ENCODE measurements at regions not wholly inside any gene's neighbourhood (a gene's known extent, or its start where the extent isn't known, plus 50 kb on each side); places are given as distances from the start of the nearest gene placed in this dataset.

DNA sequence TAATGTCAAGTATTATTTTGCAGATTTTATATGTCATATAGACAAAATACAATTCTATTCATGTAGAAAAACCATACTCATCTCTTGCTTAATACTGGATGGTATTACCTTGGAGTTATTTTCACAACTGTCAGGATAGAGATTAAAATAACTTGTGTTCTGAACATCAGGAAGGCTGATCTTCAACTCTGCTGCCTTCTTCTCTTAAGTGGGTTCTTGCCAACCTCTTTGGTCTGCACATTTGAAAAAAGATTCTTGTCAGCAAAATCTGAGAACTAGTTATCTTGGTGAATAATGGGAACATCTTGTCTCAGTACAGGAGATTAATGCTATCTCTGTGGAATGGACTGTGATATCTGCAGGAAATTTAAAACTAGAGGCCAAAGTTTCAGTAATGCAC lies 95.2 kb upstream of the FAM216B start (continued):
- no peak for TF ChIP-seq DDX20 (tag; IDR thresholded peaks at IDR 0.05; ENCODE audit: low read depth)

DNA sequence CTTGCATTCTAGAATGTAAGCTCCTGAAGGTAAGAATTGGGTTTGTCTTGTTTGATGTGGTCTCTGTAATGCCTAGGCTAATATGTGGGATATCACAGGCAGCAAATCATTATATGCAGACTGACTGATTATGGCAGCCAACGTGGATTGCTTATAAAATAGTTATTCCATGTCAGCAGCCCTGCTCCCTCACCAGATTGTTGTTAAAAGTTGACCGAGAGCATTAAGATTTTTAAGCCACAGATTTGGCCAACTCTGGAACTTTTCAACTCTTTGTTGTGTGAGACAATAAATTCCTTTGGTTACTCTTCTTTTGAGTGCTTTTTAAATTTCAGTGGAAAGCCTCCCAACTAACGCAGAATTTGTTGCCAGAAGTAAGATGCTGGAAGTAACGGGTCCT lies 92.6 kb upstream of the FAM216B start:
- no peak for FAIRE-seq
- no peak for TF ChIP-seq ZNF507 (tag; conservative IDR thresholded peaks at IDR 0.05)
- no peak for TF ChIP-seq TBL1XR1 (IDR thresholded peaks at IDR 0.05; ENCODE audit: low read length in 2 of 2)
- TF ChIP-seq JUND (IDR thresholded peaks at IDR 0.05; ENCODE audit: borderline replicate concordance, low read depth, low read length): no peak
- no peak for TF ChIP-seq JUND (tag; IDR thresholded peaks at IDR 0.05; ENCODE audit: borderline replicate concordance, low read depth, low read length)
- no peak for ATAC-seq
- BruUV-seq (replicated peaks): no TSS peak
- Histone ChIP-seq H4K20me1 (replicated peaks; ENCODE audit: control insufficient read depth, insufficient read depth, low read length) (no peaks in the 10 kb centered on the region), H3K27me3 (ENCODE audit: control insufficient read depth in 2 of 2, insufficient read depth in 2 of 2, low read length in 2 of 2) (no peaks in the 10 kb centered on the region; a peak in 1 of 5 replicates), H3K79me2 (ENCODE audit: control insufficient read depth, insufficient read depth, low read length) (no peaks in the 10 kb centered on the region), H3K27ac (ENCODE audit: extremely low read depth, low read depth, low read length) (no peak overlapping the region), H2AFZ (ENCODE audit: low read depth, low read length) (no peak overlapping the region), H3K36me3 (ENCODE audit: control insufficient read depth, insufficient read depth, low read length) (no peaks in the 10 kb centered on the region), H3K9me3 (replicated peaks; ENCODE audit: control insufficient read depth, insufficient read depth, low read depth, low read length) (no peaks in the 10 kb centered on the region), H3K9me1 (ENCODE audit: control insufficient read depth, insufficient read depth, low read length) (no peaks in the 10 kb centered on the region), H3K4me1 (replicated peaks in 1 of 2; ENCODE audit: control insufficient read depth in 2 of 2, insufficient read depth in 2 of 2, low read length in 2 of 2) (no peaks in the 10 kb centered on the region), H3K9ac (ENCODE audit: insufficient read depth in 1 of 2, low read depth in 2 of 2, low read length in 2 of 2) (no peak overlapping the region), H3K4me2 (ENCODE audit: insufficient read depth, low read length) (no peak overlapping the region), H3K4me3 (no peak overlapping the region)
- POLR2A ChIA-PET: no interaction called here
- DNase-seq (ENCODE audit: extremely low read depth in 1 of 4, low spot score in 3 of 4): no peak
- intact Hi-C loops (cut with micrococcal nuclease): no loop called here
- CTCF ChIA-PET (ENCODE audit: low intra/inter-chr PET ratio): no interaction called here
- WGBS (ENCODE audit: insufficient coverage, low coverage, missing lambda C conversion rate): 0% methylated on average over 4 of the region's 4 CpGs
- in situ Hi-C loops (cut with MboI): no loop called here

DNA sequence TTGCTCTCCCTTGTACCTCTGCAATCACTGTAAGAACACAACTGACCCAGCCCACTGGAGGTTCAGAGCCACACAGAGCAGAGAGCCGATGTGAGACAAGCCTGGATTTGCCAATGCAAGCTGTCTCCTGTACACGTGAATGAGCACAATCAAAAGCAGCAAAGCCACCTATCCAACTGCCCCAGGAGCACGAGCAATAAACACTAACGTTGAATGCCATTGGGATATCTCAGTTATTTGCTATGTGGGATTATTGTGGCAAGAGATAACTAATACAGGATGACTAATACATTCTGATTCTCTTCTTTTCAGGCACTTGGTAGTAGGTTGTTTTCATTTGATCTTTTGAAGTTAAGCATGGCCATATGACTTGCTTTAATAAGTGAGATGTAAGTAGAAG lies 85.2 kb upstream of the FAM216B start:
- ChIA-PET POLR2A (no interaction called here), CTCF (ENCODE audit: low intra/inter-chr PET ratio) (interaction anchor here (0.6 kb wide), 1 partner anchor 1146 kb away, joined by 3 read pairs; no protein-coding TSS in a partner anchor)
- ATAC-seq (no peak), FAIRE-seq (no peak), DNase-seq (ENCODE audit: extremely low read depth in 1 of 4, low spot score in 3 of 4) (no peak)
- H3K4me2 ChIP-seq (ENCODE audit: insufficient read depth, low read length): no peak overlapping the region
- no peaks in the 10 kb centered on the region for H3K9me1 ChIP-seq (ENCODE audit: control insufficient read depth, insufficient read depth, low read length)
- H3K27ac ChIP-seq (ENCODE audit: extremely low read depth, low read depth, low read length): no peak overlapping the region
- no TSS peak for BruUV-seq (replicated peaks)
- WGBS (ENCODE audit: insufficient coverage, low coverage, missing lambda C conversion rate): 0% methylated on average over 4 of the region's 4 CpGs
- no peaks in the 10 kb centered on the region for H3K4me1 ChIP-seq (replicated peaks in 1 of 2; ENCODE audit: control insufficient read depth in 2 of 2, insufficient read depth in 2 of 2, low read length in 2 of 2)
- in situ Hi-C loops (cut with MboI): no loop called here
- TF ChIP-seq ZNF644 (tag; IDR thresholded peaks at IDR 0.05; ENCODE audit: low read depth): no peak
- TF ChIP-seq PHB (CRISPR knock-in tag; IDR thresholded peaks at IDR 0.05): no peak
- TF ChIP-seq NFATC3 (IDR thresholded peaks at IDR 0.05): no peak
- TF ChIP-seq POLR2G (IDR thresholded peaks at IDR 0.05; ENCODE audit: low read depth, low read length): no peak
- TF ChIP-seq CHD2 (IDR thresholded peaks at IDR 0.05; ENCODE audit: low read depth, low read length): no peak
- no peak for TF ChIP-seq ETV1 (tag; conservative IDR thresholded peaks at IDR 0.05; ENCODE audit: low read depth)
- TF ChIP-seq RBM14 (IDR thresholded peaks at IDR 0.05; ENCODE audit: borderline replicate concordance, insufficient read depth, low read depth, low read length): no peak
- TF ChIP-seq, protein P1, sequence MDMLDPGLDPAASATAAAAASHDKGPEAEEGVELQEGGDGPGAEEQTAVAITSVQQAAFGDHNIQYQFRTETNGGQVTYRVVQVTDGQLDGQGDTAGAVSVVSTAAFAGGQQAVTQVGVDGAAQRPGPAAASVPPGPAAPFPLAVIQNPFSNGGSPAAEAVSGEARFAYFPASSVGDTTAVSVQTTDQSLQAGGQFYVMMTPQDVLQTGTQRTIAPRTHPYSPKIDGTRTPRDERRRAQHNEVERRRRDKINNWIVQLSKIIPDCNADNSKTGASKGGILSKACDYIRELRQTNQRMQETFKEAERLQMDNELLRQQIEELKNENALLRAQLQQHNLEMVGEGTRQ (CRISPR knock-in tag; IDR thresholded peaks at IDR 0.05): no peak
- no peak for TF ChIP-seq ZZZ3 (IDR thresholded peaks at IDR 0.05)
- TF ChIP-seq HMGN3 (IDR thresholded peaks at IDR 0.05; ENCODE audit: borderline replicate concordance, extremely low read depth, insufficient read length, low read depth, low read length): no peak
- TF ChIP-seq ZNF444 (CRISPR knock-in tag; IDR thresholded peaks at IDR 0.05): no peak
- no peaks in the 10 kb centered on the region for H3K27me3 ChIP-seq (ENCODE audit: control insufficient read depth in 2 of 2, insufficient read depth in 2 of 2, low read length in 2 of 2)
- H3K9me3 ChIP-seq (replicated peaks; ENCODE audit: control insufficient read depth, insufficient read depth, low read depth, low read length): no peaks in the 10 kb centered on the region
- no peak overlapping the region for H3K4me3 ChIP-seq
- H3K36me3 ChIP-seq (ENCODE audit: control insufficient read depth, insufficient read depth, low read length): no peaks in the 10 kb centered on the region
- no peaks in the 10 kb centered on the region for H4K20me1 ChIP-seq (replicated peaks; ENCODE audit: control insufficient read depth, insufficient read depth, low read length)
- H3K79me2 ChIP-seq (ENCODE audit: control insufficient read depth, insufficient read depth, low read length): no peaks in the 10 kb centered on the region
- no peak overlapping the region for H3K9ac ChIP-seq (ENCODE audit: insufficient read depth in 1 of 2, low read depth in 2 of 2, low read length in 2 of 2)
- intact Hi-C loops (cut with micrococcal nuclease): no loop called here
- H2AFZ ChIP-seq (ENCODE audit: low read depth, low read length): no peak overlapping the region
